ENCODE measurements at regions not wholly inside any gene's neighbourhood (a gene's known extent, or its start where the extent isn't known, plus 50 kb on each side); places are given as distances from the start of the nearest gene placed in this dataset.
"Not testable (repeated sequence)": the region's sequence is repeated elsewhere in the genome, so short reads cannot be mapped to it uniquely, and the experiment has no call there.

DNA sequence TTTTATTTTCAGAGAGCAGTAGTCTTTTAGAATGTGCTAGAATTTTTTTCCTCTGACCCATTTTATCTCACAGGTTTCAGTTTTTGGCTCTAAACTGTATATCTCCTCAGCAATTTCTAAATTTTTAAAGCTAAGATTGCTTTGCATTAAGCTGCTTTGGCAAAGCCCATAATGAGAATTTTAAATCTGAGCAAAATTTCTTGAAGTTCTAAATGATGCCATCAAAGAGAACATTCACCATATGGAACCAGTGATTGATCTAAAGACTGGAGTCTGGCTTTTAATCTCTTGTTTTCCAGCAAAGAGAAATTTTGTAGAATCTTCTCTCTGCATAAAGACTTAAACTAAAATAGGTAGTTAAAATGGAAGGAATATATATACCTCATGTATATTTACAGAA is 313.6 kb downstream of the TBC1D32 start:
- DNase-seq, result no peak

DNA sequence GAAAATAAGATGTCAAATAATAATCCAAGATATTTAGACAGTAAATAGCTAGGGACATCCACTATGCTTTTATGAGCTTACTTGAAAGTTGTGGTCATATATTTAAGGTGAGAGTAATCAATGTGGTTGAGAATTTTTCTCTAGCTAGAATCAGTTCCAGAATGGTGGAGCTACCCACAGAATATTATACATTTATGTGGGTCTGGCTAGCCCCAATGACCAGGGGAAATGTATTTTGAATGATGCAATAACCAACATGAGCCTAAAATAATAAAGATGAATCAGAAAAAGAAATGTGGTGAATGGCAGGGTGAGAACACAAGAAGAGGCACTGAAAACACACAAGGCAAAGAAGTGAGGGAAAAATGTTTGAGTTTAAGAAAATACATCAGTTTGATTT is 325.7 kb downstream of the TBC1D32 start:
- no peak for DNase-seq

- DNase-seq, result no peak
Observed at GRCh38 chr6:121006024-121006423, 328.3 kb downstream of the TBC1D32 start.

DNA sequence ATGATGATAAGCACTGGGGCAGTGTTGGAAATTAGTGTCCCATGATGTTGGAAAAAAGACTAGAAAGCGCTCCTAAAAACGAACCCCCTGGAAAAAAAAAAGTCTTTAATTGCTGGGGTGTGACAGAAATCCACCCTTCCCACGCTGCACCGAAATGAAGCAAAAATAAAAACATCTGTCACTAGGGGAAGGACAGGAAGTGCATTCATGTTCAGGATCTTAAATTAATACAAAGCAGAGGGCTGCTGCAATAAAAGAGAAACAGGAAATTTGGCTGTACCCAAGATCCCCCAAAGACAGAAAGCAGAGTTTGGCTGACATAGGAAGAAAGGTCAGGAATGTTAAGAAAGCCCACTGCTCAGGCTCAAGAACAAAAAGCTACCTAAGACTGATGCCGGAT is 333.9 kb downstream of the TBC1D32 start:
- DNase-seq, result no peak

- no peak for DNase-seq
Observed at GRCh38 chr6:120996340-120996739, 337.9 kb downstream of the TBC1D32 start.

DNA sequence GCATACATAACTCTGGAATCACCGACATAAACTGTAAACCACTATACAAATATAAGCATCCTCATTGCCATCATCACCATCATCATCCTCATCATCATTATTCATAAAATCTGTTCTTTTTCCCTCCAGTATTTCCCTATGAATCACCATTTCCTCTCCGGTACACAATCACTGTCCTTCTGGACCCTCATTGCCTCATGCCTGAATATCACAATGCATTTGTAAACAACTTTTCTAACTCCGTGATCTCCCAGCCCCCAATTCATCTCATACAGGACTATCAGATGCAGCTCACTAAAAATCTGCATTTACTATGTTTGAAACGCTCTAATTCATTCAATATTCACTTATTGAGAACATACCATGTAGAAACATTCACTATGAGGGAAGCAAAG is 339.7 kb downstream of the TBC1D32 start:
- no peak for DNase-seq

GRCh38 chr6:120993929-120994572 is 340.2 kb downstream of the TBC1D32 start:
- DNase-seq, result no peak

- DNase-seq, result no peak
Observed at GRCh38 chr6:120992257-120992656, 342.0 kb downstream of the TBC1D32 start.

DNA sequence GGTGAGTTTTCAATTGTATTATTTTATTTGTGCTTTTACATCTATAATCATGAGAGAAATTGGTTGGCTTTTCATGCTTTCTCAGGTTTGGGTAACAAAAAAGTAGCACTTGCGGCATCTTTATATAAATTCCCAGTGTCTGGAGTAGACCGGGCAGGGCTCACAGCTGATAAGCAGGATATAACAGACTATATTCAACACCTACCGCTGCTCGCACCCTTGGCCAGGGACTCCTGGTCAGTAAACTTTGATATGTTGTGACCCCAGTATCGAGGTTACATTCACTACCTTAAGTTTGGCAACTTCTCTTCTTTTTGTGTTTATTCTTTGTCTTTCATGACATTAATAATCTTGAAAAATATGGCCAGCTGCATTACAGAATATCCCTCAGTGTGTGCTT is 343.4 kb downstream of the TBC1D32 start:
- DNase-seq, result no peak

GRCh38 chr6:120981835-120982234 is 352.4 kb downstream of the TBC1D32 start:
- DNase-seq, result no peak

DNA sequence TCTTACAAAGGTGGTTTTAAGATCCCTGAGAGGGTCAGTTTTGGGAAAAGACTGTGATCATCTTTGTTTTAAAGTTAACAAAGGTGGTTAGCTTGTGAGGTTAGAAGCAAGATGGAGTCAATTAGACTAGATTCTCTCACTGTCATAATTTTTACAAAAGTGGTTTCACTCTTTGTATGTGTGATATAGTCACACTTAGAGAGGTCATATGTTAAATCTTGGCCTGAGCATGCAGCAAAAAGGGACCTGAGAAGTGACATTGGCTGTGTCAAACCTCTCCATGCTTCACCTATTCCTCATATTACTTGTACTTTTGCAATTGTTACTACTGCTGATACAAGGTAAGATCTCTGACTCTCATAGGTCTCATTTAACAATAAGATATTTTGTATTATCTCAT is 368.0 kb downstream of the TBC1D32 start:
- DNase-seq, result no peak

DNA sequence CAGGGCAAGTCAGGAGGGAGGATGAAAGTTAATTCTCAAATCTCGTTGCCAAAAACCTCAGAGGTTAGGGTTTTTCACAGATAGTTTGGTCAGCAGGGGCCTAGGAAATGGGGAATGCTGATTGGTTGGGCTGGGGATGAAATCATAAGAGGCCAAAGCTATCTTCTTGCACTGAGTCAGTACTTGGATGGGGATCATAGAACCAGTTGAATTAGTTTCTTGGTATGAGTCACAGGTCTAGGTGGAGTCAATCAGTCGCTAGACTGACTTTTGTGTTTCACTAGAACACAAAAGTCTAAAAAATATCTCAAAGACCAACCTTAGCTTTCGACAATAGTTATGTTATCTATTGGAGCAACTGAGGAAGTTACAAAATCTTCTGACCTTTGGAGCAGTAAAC is 368.5 kb downstream of the TBC1D32 start:
- no peak for DNase-seq

- no peak for DNase-seq
Observed at GRCh38 chr6:120960761-120961160, 373.5 kb downstream of the TBC1D32 start.

DNA sequence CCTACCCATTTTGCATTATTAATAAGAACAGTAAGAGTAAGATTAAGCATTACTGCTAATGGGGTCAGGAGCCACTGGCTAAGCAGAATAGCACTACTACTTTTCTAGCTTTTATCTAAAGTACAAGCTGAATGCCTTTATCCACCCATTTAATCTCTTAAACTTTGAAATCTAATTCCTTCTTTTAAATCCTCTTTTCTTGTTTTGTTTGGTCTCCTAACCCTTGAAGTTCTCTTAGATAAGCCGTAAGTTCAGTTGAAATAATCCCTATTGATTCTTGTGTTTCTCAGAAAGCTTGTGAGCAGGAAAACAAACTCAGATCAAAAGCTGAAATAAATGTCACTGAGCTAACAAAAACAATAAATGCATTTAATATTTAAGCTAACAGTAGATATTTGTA is 380.2 kb downstream of the TBC1D32 start:
- no peak for DNase-seq

DNA sequence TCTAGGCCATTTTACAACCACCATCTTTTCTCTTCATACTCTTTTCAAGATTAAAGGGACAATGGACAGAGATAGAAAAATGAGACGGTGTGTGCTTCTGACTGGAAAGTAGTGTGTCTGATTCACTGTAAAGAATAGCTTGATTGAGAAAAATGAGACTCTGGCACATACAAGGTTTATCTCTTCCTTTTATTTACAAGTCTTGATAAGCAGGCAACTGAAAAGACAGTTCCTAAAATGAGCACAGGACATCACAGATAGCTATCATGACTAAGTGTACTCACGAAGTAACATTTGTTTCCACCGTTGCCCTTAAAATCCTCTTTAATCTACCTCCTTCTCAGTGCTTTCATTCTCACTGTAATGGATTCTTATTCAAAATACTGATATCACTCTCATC is 383.0 kb downstream of the TBC1D32 start:
- no peak for DNase-seq

- no peak for DNase-seq
Observed at GRCh38 chr6:120947111-120947510, 387.2 kb downstream of the TBC1D32 start.

GRCh38 chr6:120945905-120946594 is 388.2 kb downstream of the TBC1D32 start:
- DNase-seq, result no peak

DNA sequence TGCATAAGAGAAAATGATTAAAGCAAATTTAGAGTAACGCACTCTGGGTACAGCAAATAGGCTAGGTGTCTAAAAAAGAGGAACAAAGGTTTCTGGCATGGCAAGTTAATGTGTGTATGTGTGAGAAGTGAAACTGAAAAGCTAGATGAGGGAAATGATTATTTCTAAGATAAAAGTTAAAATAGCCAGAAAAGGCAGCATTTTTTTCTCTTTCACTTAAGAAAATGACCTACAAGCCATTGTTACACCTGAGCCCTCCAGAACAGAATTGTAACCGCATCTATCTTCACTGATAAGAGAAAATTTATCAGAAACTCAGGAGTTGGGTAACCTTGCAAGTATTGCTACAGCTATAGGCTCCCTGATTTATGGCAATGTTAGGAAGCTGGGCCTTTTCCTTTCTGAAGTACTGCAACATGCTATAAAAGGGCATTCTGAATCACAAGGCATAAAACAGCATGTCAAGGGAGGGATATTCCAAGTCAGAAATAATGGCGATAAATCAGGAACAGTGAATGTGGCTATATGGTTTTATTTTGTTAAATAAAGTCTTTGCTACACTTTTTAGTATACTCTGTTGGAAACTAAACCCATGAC is 395.3 kb downstream of the TBC1D32 start:
- peak; percentile 56 to 61 for DNase-seq

DNA sequence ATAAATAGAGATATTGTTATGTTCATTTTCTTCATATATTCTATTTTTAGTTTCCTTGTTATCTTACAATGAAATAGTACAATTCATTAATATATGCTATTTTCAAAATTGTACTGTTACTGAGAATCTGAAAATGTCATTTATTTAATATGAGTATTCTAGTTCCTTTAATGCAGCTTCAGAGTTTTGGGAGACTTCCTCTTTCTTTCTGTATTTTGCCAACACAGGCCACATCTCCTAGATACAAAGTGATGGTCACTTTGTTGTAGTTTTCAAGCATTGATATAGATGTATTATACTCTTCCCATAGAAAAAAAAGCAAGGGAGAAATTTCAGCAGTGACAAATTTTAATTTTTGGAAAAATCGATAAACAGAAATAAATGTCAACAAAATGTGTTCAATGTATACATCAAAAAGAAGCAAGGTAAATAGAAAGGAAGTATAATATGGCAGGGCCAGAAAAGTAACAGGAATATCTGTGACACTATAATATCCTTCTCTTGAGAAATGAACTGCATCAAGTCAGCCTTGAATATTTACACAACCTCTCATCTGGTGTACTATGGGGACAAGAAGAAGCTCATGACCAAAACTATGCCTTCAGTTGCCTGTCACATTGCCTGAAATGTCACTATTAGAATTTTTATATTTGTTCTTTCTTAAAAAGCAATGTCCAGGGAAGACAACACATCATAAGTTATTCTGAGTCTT is 396.0 kb downstream of the TBC1D32 start:
- peak; percentile 22 to 55 for DNase-seq

- no peak for DNase-seq
Observed at GRCh38 chr6:120935908-120936307, 398.4 kb downstream of the TBC1D32 start.

DNA sequence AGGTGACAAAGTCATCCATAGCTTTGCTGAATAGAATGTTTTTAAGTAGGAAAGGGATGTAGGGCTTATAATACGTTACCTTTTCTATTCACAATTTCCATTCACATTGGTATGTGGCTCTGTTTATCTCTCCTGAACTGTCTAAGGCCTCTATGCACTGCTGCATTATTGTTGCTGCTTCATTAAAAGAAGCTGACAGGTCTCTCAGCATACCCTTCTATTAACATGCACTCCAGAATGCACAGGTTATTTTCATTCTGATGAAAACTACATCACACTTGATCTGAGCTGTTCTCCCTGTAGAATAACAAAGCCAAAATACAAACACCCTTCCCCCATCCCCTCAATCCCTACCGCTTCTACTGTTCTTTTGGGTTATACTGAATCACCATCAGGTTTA is 399.3 kb downstream of the TBC1D32 start:
- no peak for DNase-seq

- not testable (repeated sequence) for DNase-seq
Observed at GRCh38 chr6:120931520-120932180, 402.6 kb downstream of the TBC1D32 start.

- DNase-seq, result not testable (repeated sequence)
Observed at GRCh38 chr6:120930500-120930899, 403.8 kb downstream of the TBC1D32 start.

All from Kasumi-1 (cell line).